ENCODE measurements at regions not wholly inside any gene's neighbourhood (a gene's known extent, or its start where the extent isn't known, plus 50 kb on each side); places are given as distances from the start of the nearest gene placed in this dataset.
A peak's percentile ranks its signal among the peaks of the same experiment; 100 is the strongest.

- no peak for DNase-seq (ENCODE audit: low read depth)
Measured at GRCh38 chr2:60603533-60604190, 50.2 kb upstream of the BCL11A start.

GRCh38 chr2:60604486-60605064 is 51.1 kb upstream of the BCL11A start:
- no peak for DNase-seq (ENCODE audit: low read depth)

- DNase-seq (ENCODE audit: low read depth), result no peak
Measured at GRCh38 chr2:60605866-60606265, 52.4 kb upstream of the BCL11A start.

GRCh38 chr2:60608679-60609078 is 55.2 kb upstream of the BCL11A start:
- peak; percentile 3 for DNase-seq (ENCODE audit: low read depth)

GRCh38 chr2:60612033-60612432 is 58.6 kb upstream of the BCL11A start:
- no peak for DNase-seq (ENCODE audit: low read depth)

GRCh38 chr2:60614319-60614718 is 60.9 kb upstream of the BCL11A start:
- DNase-seq (ENCODE audit: low read depth), result no peak

- no peak for DNase-seq (ENCODE audit: low read depth)
Measured at GRCh38 chr2:60621688-60622429, 68.4 kb upstream of the BCL11A start.

GRCh38 chr2:60623040-60623439 is 69.6 kb upstream of the BCL11A start:
- DNase-seq (ENCODE audit: low read depth), result no peak

GRCh38 chr2:60627412-60627811 is 74.0 kb upstream of the BCL11A start:
- no peak for DNase-seq (ENCODE audit: low read depth)

- no peak for DNase-seq (ENCODE audit: low read depth)
Measured at GRCh38 chr2:60628026-60628425, 74.6 kb upstream of the BCL11A start.

- DNase-seq (ENCODE audit: low read depth), result no peak
Measured at GRCh38 chr2:60628615-60629304, 75.3 kb upstream of the BCL11A start.

GRCh38 chr2:60629305-60629662 is 75.8 kb upstream of the BCL11A start:
- no peak for DNase-seq (ENCODE audit: low read depth)

- no peak for DNase-seq (ENCODE audit: low read depth)
Measured at GRCh38 chr2:60629801-60630385, 76.4 kb upstream of the BCL11A start.

GRCh38 chr2:60633615-60634014 is 80.2 kb upstream of the BCL11A start:
- no peak for DNase-seq (ENCODE audit: low read depth)

- DNase-seq (ENCODE audit: low read depth), result no peak
Measured at GRCh38 chr2:60634438-60634837, 81.0 kb upstream of the BCL11A start.

GRCh38 chr2:60641811-60642788 is 88.6 kb upstream of the BCL11A start:
- peak; percentile 41 for DNase-seq (ENCODE audit: low read depth)

GRCh38 chr2:60643747-60644146 is 90.3 kb upstream of the BCL11A start:
- no peak for DNase-seq (ENCODE audit: low read depth)

- DNase-seq (ENCODE audit: low read depth), result no peak
Measured at GRCh38 chr2:60644951-60645350, 91.5 kb upstream of the BCL11A start.

GRCh38 chr2:60648191-60648590 is 94.7 kb upstream of the BCL11A start:
- no peak for DNase-seq (ENCODE audit: low read depth)

- no peak for DNase-seq (ENCODE audit: low read depth)
Measured at GRCh38 chr2:60649721-60650120, 96.3 kb upstream of the BCL11A start.

- DNase-seq (ENCODE audit: low read depth), result no peak
Measured at GRCh38 chr2:60652832-60653340, 99.4 kb upstream of the BCL11A start.

All from fibroblast of the conjunctiva (primary cell).